ENCODE measurements at regions not wholly inside any gene's neighbourhood (a gene's known extent, or its start where the extent isn't known, plus 50 kb on each side); places are given as distances from the start of the nearest gene placed in this dataset.

GRCh38 chr14:51439896-51440295 is 199.8 kb downstream of the TMX1 start:
- no peak overlapping the region for H3K27ac ChIP-seq (ENCODE audit: low read depth, low read length)
- no peak overlapping the region for H3K9ac ChIP-seq (ENCODE audit: low read length in 5 of 5)
- H3K36me3 ChIP-seq (ENCODE audit: control insufficient read depth in 5 of 5, insufficient read depth in 5 of 5, low read length in 5 of 5), result no peaks in the 10 kb centered on the region
- no peaks in the 10 kb centered on the region for H3K9me3 ChIP-seq (ENCODE audit: control insufficient read depth in 5 of 5, low read length in 5 of 5)
- peaks cover 0 to 3% (median 0%) of the 10 kb centered on the region in 5 donors for H3K27me3 ChIP-seq (ENCODE audit: control insufficient read depth in 5 of 5, insufficient read depth in 4 of 5, low read length in 5 of 5)
- H3K4me1 ChIP-seq (ENCODE audit: control insufficient read depth in 5 of 5, insufficient read depth in 5 of 5, low read length in 5 of 5), result no peaks in the 10 kb centered on the region
- no peak overlapping the region for H3K4me3 ChIP-seq (ENCODE audit: low read depth in 1 of 5, low read length in 5 of 5)

- Histone ChIP-seq H3K4me1 (ENCODE audit: control insufficient read depth in 5 of 5, insufficient read depth in 5 of 5, low read length in 5 of 5) (no peaks in the 10 kb centered on the region), H3K36me3 (ENCODE audit: control insufficient read depth in 5 of 5, insufficient read depth in 5 of 5, low read length in 5 of 5) (no peaks in the 10 kb centered on the region), H3K27ac (ENCODE audit: low read depth, low read length) (no peak overlapping the region), H3K27me3 (ENCODE audit: control insufficient read depth in 5 of 5, insufficient read depth in 4 of 5, low read length in 5 of 5) (peaks cover 0 to 3% (median 0%) of the 10 kb centered on the region in 5 donors), H3K9me3 (ENCODE audit: control insufficient read depth in 5 of 5, low read length in 5 of 5) (no peaks in the 10 kb centered on the region), H3K9ac (ENCODE audit: low read length in 5 of 5) (no peak overlapping the region), H3K4me3 (ENCODE audit: low read depth in 1 of 5, low read length in 5 of 5) (no peak overlapping the region)
Observed at GRCh38 chr14:51441001-51441400, 201.0 kb downstream of the TMX1 start.

GRCh38 chr14:51442513-51443175 is 202.6 kb downstream of the TMX1 start:
- no peak overlapping the region for H3K9ac ChIP-seq (ENCODE audit: low read length in 5 of 5)
- H3K4me1 ChIP-seq (ENCODE audit: control insufficient read depth in 5 of 5, insufficient read depth in 5 of 5, low read length in 5 of 5), result no peaks in the 10 kb centered on the region
- H3K4me3 ChIP-seq (ENCODE audit: low read depth in 1 of 5, low read length in 5 of 5), result no peak overlapping the region
- H3K27ac ChIP-seq (ENCODE audit: low read depth, low read length), result no peak overlapping the region
- H3K9me3 ChIP-seq (ENCODE audit: control insufficient read depth in 5 of 5, low read length in 5 of 5), result no peaks in the 10 kb centered on the region
- H3K27me3 ChIP-seq (ENCODE audit: control insufficient read depth in 5 of 5, insufficient read depth in 4 of 5, low read length in 5 of 5), result peaks cover 0 to 3% (median 0%) of the 10 kb centered on the region in 5 donors
- no peaks in the 10 kb centered on the region for H3K36me3 ChIP-seq (ENCODE audit: control insufficient read depth in 5 of 5, insufficient read depth in 5 of 5, low read length in 5 of 5)

- Histone ChIP-seq H3K4me1 (ENCODE audit: control insufficient read depth in 5 of 5, insufficient read depth in 5 of 5, low read length in 5 of 5) (peaks cover 0 to 1% (median under 1%) of the 10 kb centered on the region in 5 donors), H3K36me3 (ENCODE audit: control insufficient read depth in 5 of 5, insufficient read depth in 5 of 5, low read length in 5 of 5) (no peaks in the 10 kb centered on the region), H3K9me3 (ENCODE audit: control insufficient read depth in 5 of 5, low read length in 5 of 5) (no peaks in the 10 kb centered on the region), H3K27me3 (ENCODE audit: control insufficient read depth in 5 of 5, insufficient read depth in 4 of 5, low read length in 5 of 5) (peaks cover 0 to 3% (median 0%) of the 10 kb centered on the region in 5 donors), H3K27ac (ENCODE audit: low read depth, low read length) (no peak overlapping the region), H3K9ac (ENCODE audit: low read length in 5 of 5) (no peak overlapping the region), H3K4me3 (ENCODE audit: low read depth in 1 of 5, low read length in 5 of 5) (no peak overlapping the region)
Observed at GRCh38 chr14:51443195-51444018, 203.4 kb downstream of the TMX1 start.

- H3K27ac ChIP-seq (ENCODE audit: low read depth, low read length), result no peak overlapping the region
Observed at GRCh38 chr14:51444353-51445000, 204.4 kb downstream of the TMX1 start.

GRCh38 chr14:51445001-51445390 is 204.9 kb downstream of the TMX1 start:
- H3K9me3 ChIP-seq (ENCODE audit: control insufficient read depth in 5 of 5, low read length in 5 of 5), result no peaks in the 10 kb centered on the region
- H3K36me3 ChIP-seq (ENCODE audit: control insufficient read depth in 5 of 5, insufficient read depth in 5 of 5, low read length in 5 of 5), result no peaks in the 10 kb centered on the region
- H3K27ac ChIP-seq (ENCODE audit: low read depth, low read length), result no peak overlapping the region
- H3K27me3 ChIP-seq (ENCODE audit: control insufficient read depth in 5 of 5, insufficient read depth in 4 of 5, low read length in 5 of 5), result peaks cover 0 to 3% (median 0%) of the 10 kb centered on the region in 5 donors
- H3K9ac ChIP-seq (ENCODE audit: low read length in 5 of 5), result no peak overlapping the region
- peaks cover 0 to 8% (median 5%) of the 10 kb centered on the region in 5 donors for H3K4me1 ChIP-seq (ENCODE audit: control insufficient read depth in 5 of 5, insufficient read depth in 5 of 5, low read length in 5 of 5)
- H3K4me3 ChIP-seq (ENCODE audit: low read depth in 1 of 5, low read length in 5 of 5), result no peak overlapping the region

More at GRCh38 chr14:51444353-51445000, 204.4 kb downstream of the TMX1 start:
- H3K4me1 ChIP-seq (ENCODE audit: control insufficient read depth in 5 of 5, insufficient read depth in 5 of 5, low read length in 5 of 5), result peaks cover 0 to 8% (median 5%) of the 10 kb centered on the region in 5 donors
- H3K9ac ChIP-seq (ENCODE audit: low read length in 5 of 5), result no peak overlapping the region
- no peaks in the 10 kb centered on the region for H3K9me3 ChIP-seq (ENCODE audit: control insufficient read depth in 5 of 5, low read length in 5 of 5)
- H3K27me3 ChIP-seq (ENCODE audit: control insufficient read depth in 5 of 5, insufficient read depth in 4 of 5, low read length in 5 of 5), result peaks cover 0 to 3% (median 0%) of the 10 kb centered on the region in 5 donors
- H3K36me3 ChIP-seq (ENCODE audit: control insufficient read depth in 5 of 5, insufficient read depth in 5 of 5, low read length in 5 of 5), result no peaks in the 10 kb centered on the region
- H3K4me3 ChIP-seq (ENCODE audit: low read depth in 1 of 5, low read length in 5 of 5), result no peak overlapping the region

- Histone ChIP-seq H3K4me3 (ENCODE audit: low read depth in 1 of 5, low read length in 5 of 5) (no peak overlapping the region), H3K9ac (ENCODE audit: low read length in 5 of 5) (no peak overlapping the region), H3K27me3 (ENCODE audit: control insufficient read depth in 5 of 5, insufficient read depth in 4 of 5, low read length in 5 of 5) (peaks cover 0 to 3% (median 0%) of the 10 kb centered on the region in 5 donors), H3K9me3 (ENCODE audit: control insufficient read depth in 5 of 5, low read length in 5 of 5) (no peaks in the 10 kb centered on the region), H3K27ac (ENCODE audit: low read depth, low read length) (no peak overlapping the region), H3K36me3 (ENCODE audit: control insufficient read depth in 5 of 5, insufficient read depth in 5 of 5, low read length in 5 of 5) (no peaks in the 10 kb centered on the region), H3K4me1 (ENCODE audit: control insufficient read depth in 5 of 5, insufficient read depth in 5 of 5, low read length in 5 of 5) (peaks cover 0 to 8% (median 5%) of the 10 kb centered on the region in 5 donors)
Observed at GRCh38 chr14:51446771-51447170, 204.9 kb upstream of the FRMD6 start.

- no peak overlapping the region for H3K4me3 ChIP-seq (ENCODE audit: low read depth in 1 of 5, low read length in 5 of 5)
- no peak overlapping the region for H3K9ac ChIP-seq (ENCODE audit: low read length in 5 of 5)
- H3K36me3 ChIP-seq (ENCODE audit: control insufficient read depth in 5 of 5, insufficient read depth in 5 of 5, low read length in 5 of 5), result no peaks in the 10 kb centered on the region
- peaks cover 0 to 8% (median 5%) of the 10 kb centered on the region in 5 donors for H3K4me1 ChIP-seq (ENCODE audit: control insufficient read depth in 5 of 5, insufficient read depth in 5 of 5, low read length in 5 of 5)
- H3K27me3 ChIP-seq (ENCODE audit: control insufficient read depth in 5 of 5, insufficient read depth in 4 of 5, low read length in 5 of 5), result peaks cover 0 to 3% (median 0%) of the 10 kb centered on the region in 5 donors
- H3K9me3 ChIP-seq (ENCODE audit: control insufficient read depth in 5 of 5, low read length in 5 of 5), result no peaks in the 10 kb centered on the region
- no peak overlapping the region for H3K27ac ChIP-seq (ENCODE audit: low read depth, low read length)
Observed at GRCh38 chr14:51447411-51447810, 204.3 kb upstream of the FRMD6 start.

GRCh38 chr14:51448831-51449670 is 202.7 kb upstream of the FRMD6 start:
- Histone ChIP-seq H3K36me3 (ENCODE audit: control insufficient read depth in 5 of 5, insufficient read depth in 5 of 5, low read length in 5 of 5) (no peaks in the 10 kb centered on the region), H3K9me3 (ENCODE audit: control insufficient read depth in 5 of 5, low read length in 5 of 5) (no peaks in the 10 kb centered on the region), H3K9ac (ENCODE audit: low read length in 5 of 5) (no peak overlapping the region), H3K4me3 (ENCODE audit: low read depth in 1 of 5, low read length in 5 of 5) (no peak overlapping the region), H3K4me1 (ENCODE audit: control insufficient read depth in 5 of 5, insufficient read depth in 5 of 5, low read length in 5 of 5) (peaks cover 0 to 8% (median 5%) of the 10 kb centered on the region in 5 donors), H3K27me3 (ENCODE audit: control insufficient read depth in 5 of 5, insufficient read depth in 4 of 5, low read length in 5 of 5) (no peaks in the 10 kb centered on the region), H3K27ac (ENCODE audit: low read depth, low read length) (no peak overlapping the region)

Measured in subcutaneous abdominal adipose tissue (tissue), 5 donors.